ENCODE measurements at regions not wholly inside any gene's neighbourhood (a gene's known extent, or its start where the extent isn't known, plus 50 kb on each side); places are given as distances from the start of the nearest gene placed in this dataset.

GRCh38 chr13:33497146-33497845 lies 211.7 kb upstream of the STARD13 start:
- no peak overlapping the region for H3K4me3 ChIP-seq (ENCODE audit: low read depth, low read length)
- TF ChIP-seq CTCF (IDR thresholded peaks at IDR 0.05; ENCODE audit: low read depth, low read length, missing control alignments), result no peak
- DNase-seq (ENCODE audit: low read depth), result no peak
- in situ Hi-C loops (cut with HindIII; ENCODE audit: low sequenced_read_pairs), result no loop called here

GRCh38 chr13:33508060-33508459 lies 222.5 kb upstream of the STARD13 start:
- in situ Hi-C loops (cut with HindIII; ENCODE audit: low sequenced_read_pairs), result no loop called here
- TF ChIP-seq CTCF (IDR thresholded peaks at IDR 0.05; ENCODE audit: low read depth, low read length, missing control alignments), result no peak
- no peak overlapping the region for H3K4me3 ChIP-seq (ENCODE audit: low read depth, low read length)
- no peak for DNase-seq (ENCODE audit: low read depth)

- no peak overlapping the region for H3K4me3 ChIP-seq (ENCODE audit: low read depth, low read length)
- DNase-seq (ENCODE audit: low read depth), result no peak
- TF ChIP-seq CTCF (IDR thresholded peaks at IDR 0.05; ENCODE audit: low read depth, low read length, missing control alignments), result no peak
- in situ Hi-C loops (cut with HindIII; ENCODE audit: low sequenced_read_pairs), result no loop called here
These were observed 224.2 kb upstream of the STARD13 start for GRCh38 chr13:33509642-33510229.

- no peak for DNase-seq (ENCODE audit: low read depth)
- in situ Hi-C loops (cut with HindIII; ENCODE audit: low sequenced_read_pairs), result no loop called here
- no peak overlapping the region for H3K4me3 ChIP-seq (ENCODE audit: low read depth, low read length)
These were observed 224.9 kb upstream of the STARD13 start for GRCh38 chr13:33510350-33510970.

GRCh38 chr13:33512880-33513554 lies 227.5 kb upstream of the STARD13 start:
- H3K4me3 ChIP-seq (ENCODE audit: low read depth, low read length), result no peak overlapping the region
- TF ChIP-seq CTCF (IDR thresholded peaks at IDR 0.05; ENCODE audit: low read depth, low read length, missing control alignments), result no peak
- in situ Hi-C loops (cut with HindIII; ENCODE audit: low sequenced_read_pairs), result no loop called here
- no peak for DNase-seq (ENCODE audit: low read depth)

More at GRCh38 chr13:33510350-33510970, 224.9 kb upstream of the STARD13 start:
- TF ChIP-seq CTCF (IDR thresholded peaks at IDR 0.05; ENCODE audit: low read depth, low read length, missing control alignments), result no peak

- DNase-seq (ENCODE audit: low read depth), result no peak
- no peak overlapping the region for H3K4me3 ChIP-seq (ENCODE audit: low read depth, low read length)
- no peak for TF ChIP-seq CTCF (IDR thresholded peaks at IDR 0.05; ENCODE audit: low read depth, low read length, missing control alignments)
- in situ Hi-C loops (cut with HindIII; ENCODE audit: low sequenced_read_pairs), result no loop called here
These were observed 228.8 kb upstream of the STARD13 start for GRCh38 chr13:33514362-33514761.

Data from astrocyte of the cerebellum (primary cell).